SK-N-SH (cell line): ENCODE measurements at regions not wholly inside any gene's neighbourhood (a gene's known extent, or its start where the extent isn't known, plus 50 kb on each side); places are given as distances from the start of the nearest gene placed in this dataset.

Experiments
- CTCF ChIA-PET: fragments of 300-600, 350-600 bp; formaldehyde crosslinking; extraction: SDS; loops from one replicate; lab custom pipeline; 2021; lab: Yijun Ruan, JAX
- POLR2A ChIA-PET: fragments of 350-600 bp; sonication (Branson Sonifier 250); formaldehyde crosslinking; extraction: SDS; loops from one replicate; lab custom pipeline; 2020; ENCODE audit warnings: antibody characterized with exemption, inconsistent platforms; lab: Yijun Ruan, JAX
- DNase-seq: peaks from one replicate; pipeline ENCODE4 v3.0.0; 2012
- H2AFZ ChIP-seq: fragments of 200-600 bp; sonication (generic); 2 replicates; pipeline ENCODE4 v1.8.1; 2016; ENCODE audit warnings: antibody characterized with exemption, mild to moderate bottlenecking, low read depth
- H3F3A ChIP-seq: fragments of 200-600 bp; sonication (generic); replicated peaks from 2 replicates; pipeline ENCODE3; 2016; ENCODE audit warnings: antibody characterized with exemption, mild to moderate bottlenecking; ENCODE audit not compliant: insufficient read depth
- H3K27ac ChIP-seq, 2 experiments: fragments of 200-500 bp in 1 of 2; fragments of 200-600 bp in 1 of 2; sonication (Bioruptor generic) in 1 of 2; sonication (generic), shearing (Covaris generic) in 1 of 2; 2 replicates each; pipeline versions ENCODE4 v1.5.1 to v1.6.1; 2014 to 2016; ENCODE audit warnings: low read depth in 2 of 2, inconsistent platforms in 1 of 2, low read length in 1 of 2, mild to moderate bottlenecking in 1 of 2, mixed read lengths in 1 of 2
- H3K27me3 ChIP-seq: fragments of 200-600 bp; sonication (generic), shearing (Covaris generic); 2 replicates; pipeline ENCODE4 v1.6.1; 2016; ENCODE audit warnings: mixed run types; ENCODE audit not compliant: insufficient read depth
- H3K36me3 ChIP-seq, 2 experiments: fragments of 200-500 bp in 1 of 2; fragments of 200-600 bp in 1 of 2; sonication (Bioruptor generic) in 1 of 2; sonication (generic) in 1 of 2; replicated peaks in 1 of 2; 2 replicates each; pipeline versions ENCODE3 to v1.5.1; 2014 to 2016; ENCODE audit warnings: low read length in 1 of 2, mild to moderate bottlenecking in 1 of 2; ENCODE audit not compliant: insufficient read depth in 2 of 2, control insufficient read depth in 1 of 2
- H3K4me1 ChIP-seq, 2 experiments: fragments of 200-500 bp in 1 of 2; fragments of 200-600 bp in 1 of 2; sonication (Bioruptor generic) in 1 of 2; sonication (generic), shearing (Covaris generic) in 1 of 2; 2 replicates each; pipeline versions ENCODE4 v1.5.1 to v1.6.1; 2014 to 2016; ENCODE audit warnings: low read depth in 1 of 2, low read length in 1 of 2, mixed run types in 1 of 2; ENCODE audit not compliant: insufficient read depth in 2 of 2, control insufficient read depth in 1 of 2
- H3K4me2 ChIP-seq: fragments of 200-600 bp; sonication (generic), shearing (Covaris generic); 2 replicates; pipeline ENCODE4 v1.6.1; 2017; ENCODE audit warnings: mixed run types
- H3K4me3 ChIP-seq, 2 experiments: fragments of 200-500 bp in 1 of 2; fragments of 200-600 bp in 1 of 2; sonication (Bioruptor generic) in 1 of 2; sonication (generic), shearing (Covaris generic) in 1 of 2; 2 replicates each; pipeline versions ENCODE4 v1.5.1 to v1.8.1; 2014 to 2016; ENCODE audit warnings: low read depth in 2 of 2, inconsistent platforms in 1 of 2, low read length in 1 of 2, mild to moderate bottlenecking in 1 of 2, mixed read lengths in 1 of 2, moderate library complexity in 1 of 2
- H3K79me2 ChIP-seq: fragments of 200-600 bp; sonication (generic); 2 replicates; pipeline ENCODE4 v1.8.1; 2017; ENCODE audit warnings: mild to moderate bottlenecking; ENCODE audit not compliant: insufficient read depth
- H3K9ac ChIP-seq: fragments of 200-600 bp; sonication (generic); 2 replicates; pipeline ENCODE4 v1.6.1; 2017; ENCODE audit warnings: mixed run types
- H3K9me2 ChIP-seq: fragments of 200-600 bp; sonication (generic); 2 replicates; pipeline ENCODE4 v1.6.1; 2017; ENCODE audit warnings: mixed run types
- H3K9me3 ChIP-seq: fragments of 200-600 bp; sonication (generic); 2 replicates; pipeline ENCODE4 v1.6.1; 2017; ENCODE audit warnings: mixed run types, mild to moderate bottlenecking, moderate library complexity
- H4K20me1 ChIP-seq: fragments of 200-600 bp; sonication (generic); 2 replicates; pipeline ENCODE4 v1.6.1; 2017; ENCODE audit warnings: mild to moderate bottlenecking, mixed run types; ENCODE audit not compliant: insufficient read depth
- CTCF ChIP-seq: fragments of 200-600 bp; sonication (generic); IDR thresholded peaks from 2 replicates; pipeline ENCODE4 v1.6.1; 2017; ENCODE audit warnings: antibody characterized with exemption, mild to moderate bottlenecking, moderate library complexity
- EP300 ChIP-seq, 2 experiments: IDR thresholded peaks; 2 replicates each; pipeline versions ENCODE4 v1.4.0 to v1.6.1; 2012; ENCODE audit warnings: borderline replicate concordance in 1 of 2, low read depth in 1 of 2, low read length in 1 of 2
- FOSL2 ChIP-seq: IDR thresholded peaks from 2 replicates; pipeline ENCODE4 v1.4.0; 2012; ENCODE audit warnings: low read depth, mild to moderate bottlenecking, moderate library complexity, borderline replicate concordance
- GABPA ChIP-seq: IDR thresholded peaks from 2 replicates; pipeline ENCODE4 v1.4.0; 2012; ENCODE audit warnings: low read depth, mild to moderate bottlenecking
- JUND ChIP-seq: IDR thresholded peaks from 2 replicates; pipeline ENCODE4 v1.4.0; 2012
- MAX ChIP-seq: IDR thresholded peaks from 2 replicates; pipeline ENCODE4 v1.4.0; 2012; ENCODE audit warnings: low read depth
- MEF2A ChIP-seq: IDR thresholded peaks from 2 replicates; pipeline ENCODE4 v1.4.0; 2012; ENCODE audit warnings: low read depth, borderline replicate concordance
- MXI1 ChIP-seq: IDR thresholded peaks from 2 replicates; pipeline ENCODE4 v1.6.1; 2012; ENCODE audit warnings: mild to moderate bottlenecking, low read depth, low read length, improper control_type of control experiment
- RAD21 ChIP-seq: IDR thresholded peaks from 2 replicates; pipeline ENCODE4 v1.6.1; 2012; ENCODE audit warnings: mild to moderate bottlenecking, low read length
- RFX5 ChIP-seq: IDR thresholded peaks from 2 replicates; pipeline ENCODE4 v1.6.1; 2012; ENCODE audit warnings: mild to moderate bottlenecking, improper control_type of control experiment, low read length
- RXRA ChIP-seq: IDR thresholded peaks from 2 replicates; pipeline ENCODE4 v1.4.0; 2012; ENCODE audit warnings: low read depth, mild to moderate bottlenecking, borderline replicate concordance
- SIN3A ChIP-seq: IDR thresholded peaks from 2 replicates; pipeline ENCODE4 v1.6.1; 2012; ENCODE audit warnings: low read depth, mild to moderate bottlenecking, low read length, moderate library complexity, borderline replicate concordance
- SMC3 ChIP-seq: IDR thresholded peaks from 2 replicates; pipeline ENCODE4 v1.6.1; 2012; ENCODE audit warnings: low read depth, low read length, improper control_type of control experiment
- TCF12 ChIP-seq: IDR thresholded peaks from 2 replicates; pipeline ENCODE4 v1.4.0; 2012
- TEAD4 ChIP-seq: IDR thresholded peaks from 2 replicates; pipeline ENCODE4 v1.4.0; 2012; ENCODE audit warnings: mild to moderate bottlenecking, borderline replicate concordance; ENCODE audit not compliant: insufficient read depth
- ZBTB33 ChIP-seq: IDR thresholded peaks from 2 replicates; pipeline ENCODE4 v1.4.0; 2012; ENCODE audit warnings: low read depth, borderline replicate concordance
- WGBS: methylation state at CpG from one replicate; pipeline ENCODE4 v1.1.6; 2017; ENCODE audit warnings: low lambda C conversion rate; 5-methylcytosine and 5-hydroxymethylcytosine counted together
- TF ChIP-seq, protein P1 (sequence below): fragments of 150-350 bp; IDR thresholded peaks from 2 replicates; pipeline ENCODE4 v1.6.1; 2016; ENCODE audit warnings: mild to moderate bottlenecking, low read depth, low read length
- TF ChIP-seq, protein P2 (sequence below): IDR thresholded peaks from 2 replicates; pipeline ENCODE4; 2012
- TF ChIP-seq, protein P3 (sequence below): IDR thresholded peaks from 2 replicates; pipeline ENCODE4 v1.4.0; 2012; ENCODE audit warnings: low read depth, borderline replicate concordance

- Histone ChIP-seq H3F3A (no peaks in the 10 kb centered on the region), H3K27me3 (peaks cover 16% of the 10 kb centered on the region), H3K9me3 (no peaks in the 10 kb centered on the region), H4K20me1 (no peaks in the 10 kb centered on the region), H3K4me3 (no peak overlapping the region), H3K79me2 (no peaks in the 10 kb centered on the region), H3K4me2 (no peak overlapping the region), H3K9me2 (no peaks in the 10 kb centered on the region), H3K36me3 (no peaks in the 10 kb centered on the region), H2AFZ (no peak overlapping the region), H3K27ac (no peak overlapping the region), H3K4me1 (no peaks in the 10 kb centered on the region), H3K9ac (no peak overlapping the region)
- TF ChIP-seq RFX5 (no peak), SMC3 (no peak), RAD21 (no peak), JUND (no peak), ZBTB33 (no peak), TCF12 (no peak), MAX (no peak), RXRA (no peak), TEAD4 (no peak)
- TF ChIP-seq, protein P1, sequence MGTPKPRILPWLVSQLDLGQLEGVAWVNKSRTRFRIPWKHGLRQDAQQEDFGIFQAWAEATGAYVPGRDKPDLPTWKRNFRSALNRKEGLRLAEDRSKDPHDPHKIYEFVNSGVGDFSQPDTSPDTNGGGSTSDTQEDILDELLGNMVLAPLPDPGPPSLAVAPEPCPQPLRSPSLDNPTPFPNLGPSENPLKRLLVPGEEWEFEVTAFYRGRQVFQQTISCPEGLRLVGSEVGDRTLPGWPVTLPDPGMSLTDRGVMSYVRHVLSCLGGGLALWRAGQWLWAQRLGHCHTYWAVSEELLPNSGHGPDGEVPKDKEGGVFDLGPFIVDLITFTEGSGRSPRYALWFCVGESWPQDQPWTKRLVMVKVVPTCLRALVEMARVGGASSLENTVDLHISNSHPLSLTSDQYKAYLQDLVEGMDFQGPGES = no peak
- TF ChIP-seq, protein P2, sequence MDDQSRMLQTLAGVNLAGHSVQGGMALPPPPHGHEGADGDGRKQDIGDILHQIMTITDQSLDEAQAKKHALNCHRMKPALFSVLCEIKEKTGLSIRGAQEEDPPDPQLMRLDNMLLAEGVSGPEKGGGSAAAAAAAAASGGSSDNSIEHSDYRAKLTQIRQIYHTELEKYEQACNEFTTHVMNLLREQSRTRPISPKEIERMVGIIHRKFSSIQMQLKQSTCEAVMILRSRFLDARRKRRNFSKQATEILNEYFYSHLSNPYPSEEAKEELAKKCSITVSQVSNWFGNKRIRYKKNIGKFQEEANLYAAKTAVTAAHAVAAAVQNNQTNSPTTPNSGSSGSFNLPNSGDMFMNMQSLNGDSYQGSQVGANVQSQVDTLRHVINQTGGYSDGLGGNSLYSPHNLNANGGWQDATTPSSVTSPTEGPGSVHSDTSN = no peak
- TF ChIP-seq, protein P3, sequence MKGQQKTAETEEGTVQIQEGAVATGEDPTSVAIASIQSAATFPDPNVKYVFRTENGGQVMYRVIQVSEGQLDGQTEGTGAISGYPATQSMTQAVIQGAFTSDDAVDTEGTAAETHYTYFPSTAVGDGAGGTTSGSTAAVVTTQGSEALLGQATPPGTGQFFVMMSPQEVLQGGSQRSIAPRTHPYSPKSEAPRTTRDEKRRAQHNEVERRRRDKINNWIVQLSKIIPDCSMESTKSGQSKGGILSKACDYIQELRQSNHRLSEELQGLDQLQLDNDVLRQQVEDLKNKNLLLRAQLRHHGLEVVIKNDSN = no peak
- no peak for DNase-seq
- ChIA-PET POLR2A (no interaction called here), CTCF (interaction anchor here (1.7 to 3.4 kb wide), 4 partner anchors 8 to 618 kb away, joined by 4 to 19 read pairs (median 12); no protein-coding TSS in a partner anchor)
- 2% methylated on average over 3 of the region's 3 CpGs for WGBS
Observed at GRCh38 chr12:59158066-59158465, 237.8 kb upstream of the LRIG3 start.

GRCh38 chr12:59155448-59155847 is 235.1 kb upstream of the LRIG3 start:
- H3K4me2 ChIP-seq = no peak overlapping the region
- H4K20me1 ChIP-seq = no peaks in the 10 kb centered on the region
- no peaks in the 10 kb centered on the region for H3K79me2 ChIP-seq
- POLR2A ChIA-PET = no interaction called here
- no peaks in the 10 kb centered on the region for H3F3A ChIP-seq
- no peak overlapping the region for H3K9ac ChIP-seq
- peaks cover 16% of the 10 kb centered on the region for H3K27me3 ChIP-seq
- H3K4me3 ChIP-seq = no peak overlapping the region
- H2AFZ ChIP-seq = no peak overlapping the region
- CTCF ChIA-PET = no interaction called here
- no peaks in the 10 kb centered on the region for H3K9me2 ChIP-seq
- no peak for DNase-seq
- H3K27ac ChIP-seq = no peak overlapping the region
- H3K36me3 ChIP-seq = no peaks in the 10 kb centered on the region
- H3K9me3 ChIP-seq = no peaks in the 10 kb centered on the region
- no peaks in the 10 kb centered on the region for H3K4me1 ChIP-seq
- TF ChIP-seq SIN3A (no peak), EP300 (IDR thresholded peaks at IDR 0.05; ENCODE audit: borderline replicate concordance in 1 of 2, low read depth in 1 of 2, low read length in 1 of 2) (no peak), RFX5 (no peak), FOSL2 (no peak), GABPA (no peak), CTCF (no peak), MXI1 (no peak), MEF2A (no peak), TEAD4 (no peak), TCF12 (no peak), SMC3 (no peak)
- TF ChIP-seq, protein P1 = no peak
- TF ChIP-seq, protein P2 = no peak
